WTC11 (cell line): ENCODE measurements at regions not wholly inside any gene's neighbourhood (a gene's known extent, or its start where the extent isn't known, plus 50 kb on each side); places are given as distances from the start of the nearest gene placed in this dataset.

ENCODE experiments used
- ATAC-seq: fragments of 200-7000 bp; cut with Tn5 transposase; 2 replicates; pipeline ENCODE4 v1.10.0; 2021; ENCODE audit warnings: mild to moderate bottlenecking, moderate library complexity
- CTCF ChIA-PET: fragments of 300-600 bp; sonication (Branson Sonifier 250); formaldehyde crosslinking; loops from one replicate; lab custom pipeline; 2021; ENCODE audit warnings: antibody characterized with exemption; lab: Charles Lee
- POLR2A ChIA-PET: fragments of 350-600 bp; sonication (Branson Sonifier 250); formaldehyde crosslinking; loops from one replicate; lab custom pipeline; 2021; ENCODE audit warnings: antibody characterized with exemption; lab: Charles Lee
- DNase-seq: peaks from one replicate; pipeline ENCODE4 v3.0.0; 2021; ENCODE audit warnings: low spot score
- H3K27ac Mint-ChIP-seq: 2 replicates; pipeline ENCODE4 v1.8.0; 2021; ENCODE audit warnings: mixed read lengths
- H3K27me3 Mint-ChIP-seq: 2 replicates; pipeline ENCODE4 v1.8.0; 2021; ENCODE audit warnings: low read depth, mild to moderate bottlenecking, moderate library complexity, mixed read lengths
- H3K36me3 Mint-ChIP-seq: 2 replicates; pipeline ENCODE4 v1.8.0; 2021; ENCODE audit warnings: mixed read lengths
- H3K4me1 Mint-ChIP-seq: 2 replicates; pipeline ENCODE4 v1.8.0; 2022; ENCODE audit warnings: mixed read lengths
- H3K4me3 Mint-ChIP-seq: 2 replicates; pipeline ENCODE4 v1.8.0; 2021; ENCODE audit warnings: mild to moderate bottlenecking, moderate library complexity, mixed read lengths
- H3K9me3 Mint-ChIP-seq: 2 replicates; pipeline ENCODE4 v1.8.0; 2021; ENCODE audit warnings: mixed read lengths
- CREM ChIP-seq: sonication (generic); formaldehyde crosslinking; IDR thresholded peaks from 2 replicates; pipeline ENCODE4 v1.8.1; 2022; ENCODE audit warnings: mild to moderate bottlenecking, missing genetic modification reagents, moderate library complexity
- CTCF ChIP-seq: fragments of 200-600 bp; IDR thresholded peaks from 2 replicates; pipeline ENCODE4 v1.8.0; 2022; ENCODE audit warnings: antibody characterized with exemption
- EMX1 ChIP-seq: fragments of 250-450 bp; sonication (Bioruptor Pico); IDR thresholded peaks from 2 replicates; pipeline ENCODE4 v1.8.0; 2021; ENCODE audit warnings: mild to moderate bottlenecking
- ESRRA ChIP-seq: sonication (generic); formaldehyde crosslinking; IDR thresholded peaks from 2 replicates; pipeline ENCODE4 v1.8.1; 2022; ENCODE audit warnings: mild to moderate bottlenecking, missing genetic modification reagents, borderline replicate concordance
- IRF1 ChIP-seq: sonication (generic); formaldehyde crosslinking; IDR thresholded peaks from 2 replicates; pipeline ENCODE4 v1.8.0; 2023; ENCODE audit warnings: missing genetic modification reagents
- IRF2 ChIP-seq: sonication (generic); formaldehyde crosslinking; IDR thresholded peaks from 2 replicates; pipeline ENCODE4 v1.8.0; 2022; ENCODE audit warnings: low read depth, missing genetic modification reagents, borderline replicate concordance
- MYBL2 ChIP-seq: sonication (generic); formaldehyde crosslinking; IDR thresholded peaks from 2 replicates; pipeline ENCODE4 v1.8.1; 2023; ENCODE audit warnings: mild to moderate bottlenecking, moderate library complexity, missing genetic modification reagents
- RORB ChIP-seq: fragments of 250-450 bp; sonication (Bioruptor Pico); IDR thresholded peaks from 2 replicates; pipeline ENCODE4 v1.9.0; 2021; ENCODE audit warnings: mild to moderate bottlenecking
- TP53 ChIP-seq: sonication (generic); formaldehyde crosslinking; IDR thresholded peaks from 2 replicates; pipeline ENCODE4 v1.8.1; 2023; ENCODE audit warnings: mild to moderate bottlenecking, missing genetic modification reagents
- ZBTB21 ChIP-seq: sonication (generic); formaldehyde crosslinking; IDR thresholded peaks from 2 replicates; pipeline ENCODE4 v1.8.1; 2023; ENCODE audit warnings: mild to moderate bottlenecking, missing genetic modification reagents, borderline replicate concordance
- ZNF423 ChIP-seq: fragments of 250-450 bp; sonication (Bioruptor Pico); IDR thresholded peaks from 2 replicates; pipeline ENCODE4 v2.1.2; 2022; ENCODE audit warnings: mild to moderate bottlenecking, moderate library complexity
- TF ChIP-seq, protein P1 (sequence below): sonication (generic); formaldehyde crosslinking; IDR thresholded peaks from 2 replicates; pipeline ENCODE4 v1.8.1; 2023; ENCODE audit warnings: mild to moderate bottlenecking, moderate library complexity, missing genetic modification reagents
- TF ChIP-seq, protein P2 (sequence below): sonication (generic); formaldehyde crosslinking; IDR thresholded peaks from 2 replicates; pipeline ENCODE4 v1.8.1; 2022; ENCODE audit warnings: mild to moderate bottlenecking, missing genetic modification reagents, moderate library complexity, borderline replicate concordance
- TF ChIP-seq, protein P3 (sequence below): fragments of 250-450 bp; sonication (Bioruptor Pico); IDR thresholded peaks from 2 replicates; pipeline ENCODE4 v1.9.0; 2021; ENCODE audit warnings: moderate library complexity, mild to moderate bottlenecking, inconsistent platforms, borderline replicate concordance
- TF ChIP-seq, protein P4 (sequence below): sonication (generic); formaldehyde crosslinking; IDR thresholded peaks from 2 replicates; pipeline ENCODE4 v1.8.0; 2023; ENCODE audit warnings: mild to moderate bottlenecking, missing genetic modification reagents

- CTCF ChIA-PET, result interaction anchor here (1.1 to 1.3 kb wide), 2 partner anchors 10 to 459 kb away, joined by 3 read pairs; no protein-coding TSS in a partner anchor
- no peak for TF ChIP-seq CTCF
- no peak for TF ChIP-seq ZNF423 (CRISPR knock-in tag)
- TF ChIP-seq, protein P1, sequence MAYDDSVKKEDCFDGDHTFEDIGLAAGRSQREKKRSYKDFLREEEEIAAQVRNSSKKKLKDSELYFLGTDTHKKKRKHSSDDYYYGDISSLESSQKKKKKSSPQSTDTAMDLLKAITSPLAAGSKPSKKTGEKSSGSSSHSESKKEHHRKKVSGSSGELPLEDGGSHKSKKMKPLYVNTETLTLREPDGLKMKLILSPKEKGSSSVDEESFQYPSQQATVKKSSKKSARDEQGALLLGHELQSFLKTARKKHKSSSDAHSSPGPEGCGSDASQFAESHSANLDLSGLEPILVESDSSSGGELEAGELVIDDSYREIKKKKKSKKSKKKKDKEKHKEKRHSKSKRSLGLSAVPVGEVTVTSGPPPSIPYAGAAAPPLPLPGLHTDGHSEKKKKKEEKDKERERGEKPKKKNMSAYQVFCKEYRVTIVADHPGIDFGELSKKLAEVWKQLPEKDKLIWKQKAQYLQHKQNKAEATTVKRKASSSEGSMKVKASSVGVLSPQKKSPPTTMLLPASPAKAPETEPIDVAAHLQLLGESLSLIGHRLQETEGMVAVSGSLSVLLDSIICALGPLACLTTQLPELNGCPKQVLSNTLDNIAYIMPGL, result no peak
- TF ChIP-seq ESRRA, result no peak
- TF ChIP-seq IRF2 (CRISPR knock-in tag), result no peak
- TF ChIP-seq CREM (CRISPR knock-in tag), result no peak
- no peak for TF ChIP-seq MYBL2 (CRISPR knock-in tag)
- TF ChIP-seq EMX1 (CRISPR knock-in tag), result no peak
- TF ChIP-seq, protein P2, sequence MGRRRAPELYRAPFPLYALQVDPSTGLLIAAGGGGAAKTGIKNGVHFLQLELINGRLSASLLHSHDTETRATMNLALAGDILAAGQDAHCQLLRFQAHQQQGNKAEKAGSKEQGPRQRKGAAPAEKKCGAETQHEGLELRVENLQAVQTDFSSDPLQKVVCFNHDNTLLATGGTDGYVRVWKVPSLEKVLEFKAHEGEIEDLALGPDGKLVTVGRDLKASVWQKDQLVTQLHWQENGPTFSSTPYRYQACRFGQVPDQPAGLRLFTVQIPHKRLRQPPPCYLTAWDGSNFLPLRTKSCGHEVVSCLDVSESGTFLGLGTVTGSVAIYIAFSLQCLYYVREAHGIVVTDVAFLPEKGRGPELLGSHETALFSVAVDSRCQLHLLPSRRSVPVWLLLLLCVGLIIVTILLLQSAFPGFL (CRISPR knock-in tag), result no peak
- TF ChIP-seq ZBTB21 (CRISPR knock-in tag), result no peak
- Mint-ChIP-seq H3K36me3 (no peaks in the 10 kb centered on the region), H3K4me1 (peaks cover 15% of the 10 kb centered on the region), H3K4me3 (no peak overlapping the region), H3K27me3 (no peaks in the 10 kb centered on the region), H3K9me3 (peaks cover 16% of the 10 kb centered on the region), H3K27ac (no peak overlapping the region)
- POLR2A ChIA-PET, result no interaction called here
- ATAC-seq, result no peak
- no peak for DNase-seq
These were observed 219.7 kb upstream of the NAALADL2 start for GRCh38 chr3:174639406-174639805.

DNA sequence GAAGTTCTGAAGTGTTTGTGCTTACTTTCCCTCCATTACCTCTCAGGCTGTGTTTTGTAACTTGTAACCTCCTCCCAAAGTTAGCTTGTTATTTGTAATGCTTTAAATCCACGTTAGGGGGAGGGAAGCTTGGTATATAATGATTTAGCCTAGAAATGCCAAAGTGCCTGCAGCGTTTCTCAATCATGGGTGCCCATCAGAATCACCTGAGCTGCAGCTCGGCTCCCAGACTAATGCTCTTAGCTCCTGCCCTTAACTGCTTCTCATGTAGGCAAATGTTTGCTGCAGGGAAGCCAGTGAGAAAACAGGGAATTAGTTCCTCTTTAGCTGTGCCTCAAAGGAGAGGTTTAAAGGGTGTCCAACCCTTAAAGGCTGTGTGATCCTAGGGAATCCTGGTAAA, 219.2 kb upstream of the NAALADL2 start:
- H3K4me1 Mint-ChIP-seq, result peaks cover 20% of the 10 kb centered on the region
- H3K27me3 Mint-ChIP-seq, result no peaks in the 10 kb centered on the region
- H3K4me3 Mint-ChIP-seq, result no peak overlapping the region
- CTCF ChIA-PET, result interaction anchor here (0.9 to 1.3 kb wide), 3 partner anchors 11 to 460 kb away, joined by 3 to 4 read pairs (median 3); no protein-coding TSS in a partner anchor
- no peak overlapping the region for H3K27ac Mint-ChIP-seq
- no peak for DNase-seq
- POLR2A ChIA-PET, result no interaction called here
- peaks cover 16% of the 10 kb centered on the region for H3K9me3 Mint-ChIP-seq
- TF ChIP-seq, protein P3, sequence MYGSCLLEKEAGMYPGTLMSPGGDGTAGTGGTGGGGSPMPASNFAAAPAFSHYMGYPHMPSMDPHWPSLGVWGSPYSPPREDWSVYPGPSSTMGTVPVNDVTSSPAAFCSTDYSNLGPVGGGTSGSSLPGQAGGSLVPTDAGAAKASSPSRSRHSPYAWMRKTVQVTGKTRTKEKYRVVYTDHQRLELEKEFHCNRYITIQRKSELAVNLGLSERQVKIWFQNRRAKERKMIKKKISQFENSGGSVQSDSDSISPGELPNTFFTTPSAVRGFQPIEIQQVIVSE (CRISPR knock-in tag), result no peak
- no peak for TF ChIP-seq TP53 (CRISPR knock-in tag)
- TF ChIP-seq MYBL2 (CRISPR knock-in tag), result no peak
- TF ChIP-seq IRF2 (CRISPR knock-in tag), result no peak
- TF ChIP-seq, protein P4, sequence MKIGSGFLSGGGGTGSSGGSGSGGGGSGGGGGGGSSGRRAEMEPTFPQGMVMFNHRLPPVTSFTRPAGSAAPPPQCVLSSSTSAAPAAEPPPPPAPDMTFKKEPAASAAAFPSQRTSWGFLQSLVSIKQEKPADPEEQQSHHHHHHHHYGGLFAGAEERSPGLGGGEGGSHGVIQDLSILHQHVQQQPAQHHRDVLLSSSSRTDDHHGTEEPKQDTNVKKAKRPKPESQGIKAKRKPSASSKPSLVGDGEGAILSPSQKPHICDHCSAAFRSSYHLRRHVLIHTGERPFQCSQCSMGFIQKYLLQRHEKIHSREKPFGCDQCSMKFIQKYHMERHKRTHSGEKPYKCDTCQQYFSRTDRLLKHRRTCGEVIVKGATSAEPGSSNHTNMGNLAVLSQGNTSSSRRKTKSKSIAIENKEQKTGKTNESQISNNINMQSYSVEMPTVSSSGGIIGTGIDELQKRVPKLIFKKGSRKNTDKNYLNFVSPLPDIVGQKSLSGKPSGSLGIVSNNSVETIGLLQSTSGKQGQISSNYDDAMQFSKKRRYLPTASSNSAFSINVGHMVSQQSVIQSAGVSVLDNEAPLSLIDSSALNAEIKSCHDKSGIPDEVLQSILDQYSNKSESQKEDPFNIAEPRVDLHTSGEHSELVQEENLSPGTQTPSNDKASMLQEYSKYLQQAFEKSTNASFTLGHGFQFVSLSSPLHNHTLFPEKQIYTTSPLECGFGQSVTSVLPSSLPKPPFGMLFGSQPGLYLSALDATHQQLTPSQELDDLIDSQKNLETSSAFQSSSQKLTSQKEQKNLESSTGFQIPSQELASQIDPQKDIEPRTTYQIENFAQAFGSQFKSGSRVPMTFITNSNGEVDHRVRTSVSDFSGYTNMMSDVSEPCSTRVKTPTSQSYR, result no peak
- no peak for TF ChIP-seq IRF1 (CRISPR knock-in tag)
- no peak for TF ChIP-seq RORB
- no peaks in the 10 kb centered on the region for H3K36me3 Mint-ChIP-seq
- no peak for ATAC-seq
